GM19397 (cell line): ENCODE measurements at regions not wholly inside any gene's neighbourhood (a gene's known extent, or its start where the extent isn't known, plus 50 kb on each side); places are given as distances from the start of the nearest gene placed in this dataset.

ENCODE experiments used
- ATAC-seq: cut with Tn5 transposase; IDR thresholded peaks from one replicate; pipeline ENCODE4 v1.9.1; 2021; ENCODE audit warnings: mild to moderate bottlenecking, moderate library complexity; ENCODE audit not compliant: unreplicated experiment

DNA sequence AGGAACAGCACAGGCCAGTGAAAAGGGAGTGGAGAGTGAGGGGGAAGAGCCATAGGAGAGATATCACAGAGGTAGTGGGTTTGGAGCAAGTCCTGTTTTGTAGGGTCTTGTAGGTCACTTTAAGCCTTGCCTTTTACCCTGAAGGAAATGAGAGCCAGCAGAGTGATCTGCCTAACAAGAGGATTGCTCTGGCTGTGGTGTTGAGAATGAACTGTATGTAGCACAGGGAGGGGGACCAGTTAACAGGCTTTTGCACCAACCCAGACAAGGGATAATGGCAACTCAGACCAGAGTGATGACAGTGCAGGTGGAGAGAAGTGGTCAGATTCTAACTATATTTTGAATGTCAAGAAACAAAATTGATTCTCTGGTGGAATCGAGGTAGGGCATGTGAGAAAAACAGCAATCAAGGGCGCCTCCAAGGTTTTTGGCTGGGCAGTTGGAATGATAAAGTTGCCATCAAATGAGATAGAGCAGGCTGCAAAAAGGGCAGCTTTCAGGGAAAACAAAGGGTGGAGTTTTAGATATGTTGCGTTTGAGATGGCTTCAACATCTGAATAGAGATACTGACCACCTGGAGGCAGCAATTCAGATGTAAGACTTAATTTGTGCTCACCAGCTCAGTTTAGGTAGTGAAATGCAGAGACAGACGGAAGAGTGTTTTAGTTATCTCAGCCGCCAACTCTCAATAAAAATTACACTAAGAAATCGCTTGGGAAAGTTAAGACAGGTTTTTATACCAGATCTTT lies 134.4 kb upstream of the BTBD3 start:
- ATAC-seq, result no peak

GRCh38 chr20:11785885-11786507 lies 131.7 kb upstream of the BTBD3 start:
- no peak for ATAC-seq

DNA sequence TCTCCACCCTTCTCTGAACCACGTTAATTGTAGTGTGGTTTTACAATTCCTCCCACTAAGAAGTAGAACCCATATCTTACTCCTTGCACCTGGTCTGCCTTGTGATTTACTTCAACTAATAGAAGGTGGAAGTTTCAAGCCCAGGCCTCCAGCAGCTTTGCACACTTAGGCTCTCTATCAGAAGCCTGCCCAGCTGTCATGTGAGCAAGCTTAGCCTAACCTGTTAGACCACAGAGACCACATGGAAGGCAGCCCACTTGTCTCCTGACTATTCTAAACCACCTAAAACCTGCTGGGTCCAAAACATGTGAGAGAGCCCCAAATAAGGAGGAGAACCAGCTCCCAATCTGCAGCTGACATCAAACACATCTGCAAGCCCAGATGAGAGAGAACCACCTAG lies 127.6 kb upstream of the BTBD3 start:
- ATAC-seq, result no peak

GRCh38 chr20:11791316-11791715 lies 126.4 kb upstream of the BTBD3 start:
- ATAC-seq, result no peak

GRCh38 chr20:11791835-11792567 lies 125.7 kb upstream of the BTBD3 start:
- ATAC-seq, result no peak

- no peak for ATAC-seq
Measured at GRCh38 chr20:11792568-11792953, 125.1 kb upstream of the BTBD3 start.

DNA sequence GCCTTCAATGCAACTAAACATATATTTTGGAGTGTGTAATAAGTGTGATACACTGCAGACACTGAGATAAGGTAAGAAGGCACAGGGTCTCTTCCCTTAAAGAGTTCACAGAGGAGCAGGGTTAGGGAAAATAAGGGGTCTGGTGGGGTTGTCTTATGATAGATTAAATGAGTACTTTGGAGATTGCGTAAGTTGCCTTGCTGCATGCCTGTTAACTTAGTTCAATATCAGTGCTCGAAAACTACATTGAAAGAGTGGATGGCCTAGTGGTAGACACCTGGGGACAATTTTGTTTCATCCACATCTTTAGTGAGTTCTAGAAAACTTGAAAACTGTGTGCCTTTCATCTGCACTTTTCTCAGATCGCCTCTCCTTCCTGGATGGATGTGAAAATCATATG lies 123.2 kb upstream of the BTBD3 start:
- ATAC-seq, result no peak

GRCh38 chr20:11795071-11795615 lies 122.5 kb upstream of the BTBD3 start:
- no peak for ATAC-seq

- ATAC-seq, result no peak
Measured at GRCh38 chr20:11796026-11796425, 121.7 kb upstream of the BTBD3 start.

GRCh38 chr20:11797156-11797555 lies 120.5 kb upstream of the BTBD3 start:
- no peak for ATAC-seq

- no peak for ATAC-seq
Measured at GRCh38 chr20:11799281-11799684, 118.4 kb upstream of the BTBD3 start.

GRCh38 chr20:11807054-11808048 lies 110.3 kb upstream of the BTBD3 start:
- ATAC-seq, result no peak

DNA sequence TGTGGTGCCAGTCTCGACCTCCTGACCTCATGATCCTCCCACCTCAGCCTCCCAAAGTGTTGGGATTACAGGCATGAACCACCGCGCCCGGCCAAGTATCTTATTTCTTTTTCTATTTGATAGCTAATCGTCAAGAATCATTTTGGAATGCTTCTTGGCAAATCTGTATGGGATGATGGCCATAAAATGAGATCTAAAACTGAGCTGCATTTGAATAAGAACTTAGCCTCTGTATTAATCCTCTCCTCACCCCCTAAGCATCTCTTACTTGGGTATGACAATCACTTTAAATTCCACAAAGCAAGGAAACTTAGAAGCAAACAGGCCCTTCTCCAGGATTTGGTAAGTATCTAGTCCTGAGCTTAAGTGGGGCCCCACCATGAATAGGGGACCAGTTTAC lies 108.9 kb upstream of the BTBD3 start:
- ATAC-seq, result no peak

DNA sequence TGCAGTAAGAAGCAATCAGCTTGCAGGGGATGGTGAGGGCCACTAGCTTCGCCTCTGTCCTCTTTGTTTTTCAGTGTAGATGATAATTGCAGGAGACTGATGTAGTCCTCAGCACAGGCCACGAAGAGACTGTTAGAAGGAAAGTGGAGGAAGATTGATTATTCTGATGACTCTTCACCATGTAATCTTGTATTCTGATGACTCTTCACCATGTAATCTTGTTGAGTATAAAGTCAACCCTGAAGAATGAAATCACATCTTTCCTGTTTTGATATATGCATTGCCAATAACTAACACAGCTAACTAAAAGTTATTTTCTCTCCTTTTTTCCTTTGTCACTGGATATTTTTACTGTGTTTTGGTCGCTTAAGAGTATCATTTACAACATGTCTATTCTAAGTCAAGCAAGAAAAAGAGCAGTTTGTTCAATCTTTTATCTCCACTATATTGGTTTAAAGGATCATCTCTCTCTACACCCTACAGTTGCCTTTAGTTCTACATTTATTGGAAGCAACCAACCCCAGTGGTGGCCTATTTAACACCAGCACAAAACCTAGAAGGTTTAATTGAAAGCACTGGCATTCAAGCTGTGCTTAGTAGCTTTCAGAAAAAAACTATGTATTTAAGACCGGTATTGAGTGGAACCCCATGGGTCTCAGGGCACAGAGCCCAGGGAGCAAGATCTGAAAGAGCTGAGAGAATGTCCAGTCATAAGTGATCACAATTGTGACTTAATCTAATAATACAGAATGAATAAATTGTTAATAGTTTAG lies 107.2 kb upstream of the BTBD3 start:
- no peak for ATAC-seq

DNA sequence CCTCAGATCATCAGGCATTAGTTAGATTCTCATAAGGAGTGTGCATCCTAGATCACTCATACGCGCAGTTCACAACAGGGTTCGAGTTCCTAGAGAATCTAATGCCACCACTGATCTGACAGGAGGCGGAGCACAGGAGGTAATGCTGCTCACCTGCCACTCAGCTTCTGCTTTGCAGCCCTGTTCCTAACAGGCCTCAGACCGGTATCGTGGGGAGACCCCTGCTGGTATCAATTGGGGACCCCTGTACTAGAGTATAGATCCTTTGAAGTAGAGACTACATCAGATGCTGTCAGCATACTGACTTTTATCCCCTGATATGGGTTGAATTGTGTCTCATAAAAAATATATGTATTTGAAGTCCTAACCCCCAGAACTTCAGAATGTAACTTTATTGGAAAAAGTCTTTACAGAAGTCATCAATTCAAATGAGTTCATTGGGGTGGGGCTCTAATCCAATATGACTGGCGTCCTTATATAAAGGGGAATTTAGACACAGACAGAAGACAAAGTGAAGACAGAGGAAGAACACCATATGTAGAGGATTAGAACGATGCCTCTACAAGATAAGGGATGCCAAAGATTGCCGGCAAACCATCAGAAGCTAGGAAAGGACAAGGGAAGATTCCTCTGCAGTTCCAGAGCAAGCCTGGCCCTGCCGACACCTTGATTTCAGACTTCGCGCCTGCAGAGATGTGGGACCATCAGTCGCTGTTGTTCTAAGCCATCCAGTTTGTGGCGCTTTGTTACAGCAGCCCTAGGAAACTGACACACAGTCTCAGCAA lies 104.4 kb upstream of the BTBD3 start:
- ATAC-seq, result no peak

DNA sequence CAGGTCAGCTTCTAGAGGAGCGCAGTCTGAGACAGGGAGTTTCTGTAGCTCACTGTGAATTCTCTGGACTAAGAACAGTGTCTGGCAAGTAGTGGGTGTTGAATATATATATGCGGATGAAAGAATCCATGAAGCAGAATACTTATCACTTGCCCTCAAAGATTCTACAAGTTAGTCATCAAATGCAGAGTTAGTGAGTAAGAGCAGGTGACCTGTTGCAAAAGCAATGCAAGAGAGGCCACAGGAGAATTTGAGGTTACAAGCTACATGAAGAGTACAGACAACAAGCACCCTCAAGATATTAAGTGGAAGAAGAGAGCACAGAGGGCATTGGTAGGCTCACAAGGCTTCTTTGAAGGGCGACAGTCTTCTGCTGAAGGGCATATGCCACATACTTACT lies 103.4 kb upstream of the BTBD3 start:
- no peak for ATAC-seq

GRCh38 chr20:11820838-11821237 lies 96.9 kb upstream of the BTBD3 start:
- no peak for ATAC-seq

DNA sequence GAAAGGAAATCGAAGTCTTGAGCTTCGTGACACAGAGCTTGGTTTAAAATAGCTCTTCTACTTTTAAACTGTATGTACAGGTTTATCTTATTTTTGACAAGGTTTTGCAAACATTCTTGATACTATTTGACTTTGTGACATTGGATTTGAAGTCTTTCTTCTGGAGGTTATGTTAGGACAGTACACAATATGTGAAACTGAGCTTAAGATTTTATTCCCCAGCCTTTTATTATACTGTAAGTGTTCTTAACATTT lies 95.2 kb upstream of the BTBD3 start:
- ATAC-seq, result no peak

GRCh38 chr20:11826334-11826733 lies 91.4 kb upstream of the BTBD3 start:
- ATAC-seq, result no peak
